ENCODE measurements at regions not wholly inside any gene's neighbourhood (a gene's known extent, or its start where the extent isn't known, plus 50 kb on each side); places are given as distances from the start of the nearest gene placed in this dataset.

- no peak for TF ChIP-seq EZH2 (IDR thresholded peaks at IDR 0.05; ENCODE audit: low read length, missing control alignments)
- TF ChIP-seq CTCF (conservative IDR thresholded peaks at IDR 0.05 in 1 of 2, IDR thresholded peaks at IDR 0.05 in 1 of 2; ENCODE audit: low read depth in 1 of 2, low read length in 2 of 2) = no peak
Observed at GRCh38 chr15:70329179-70329578, 231.5 kb upstream of the TLE3 start.
